ENCODE measurements at regions not wholly inside any gene's neighbourhood (a gene's known extent, or its start where the extent isn't known, plus 50 kb on each side); places are given as distances from the start of the nearest gene placed in this dataset.

GRCh38 chr2:30060562-30060961 is 86.2 kb upstream of the YPEL5 start:
- TF ChIP-seq CTCF (IDR thresholded peaks at IDR 0.05; ENCODE audit: insufficient read depth, low read length): no peak
- TF ChIP-seq SPI1 (IDR thresholded peaks at IDR 0.05; ENCODE audit: borderline replicate concordance, low read depth): no peak
